ENCODE measurements at regions not wholly inside any gene's neighbourhood (a gene's known extent, or its start where the extent isn't known, plus 50 kb on each side); places are given as distances from the start of the nearest gene placed in this dataset.

GRCh38 chr21:23792300-23792699, 1815.0 kb downstream of the MRPL39 start:
- Mint-ChIP-seq H3K9me3 (peaks cover 78% of the 10 kb centered on the region), H3K27me3 (ENCODE audit: insufficient read depth, low read depth, poor library complexity) (no peaks in the 10 kb centered on the region), H3K36me3 (ENCODE audit: low read depth) (peaks cover 6% of the 10 kb centered on the region; the same call in 1 of the 3 replicates), H3K4me3 (no peak overlapping the region), H3K27ac (no peak overlapping the region), H3K4me1 (no peaks in the 10 kb centered on the region)
- no peak for DNase-seq (ENCODE audit: low spot score)
- no peaks in the 10 kb centered on the region for H3K79me2 ChIP-seq (replicated peaks; ENCODE audit: insufficient read depth)
- no peak for ATAC-seq
- no peaks in the 10 kb centered on the region for H3K36me3 ChIP-seq (ENCODE audit: insufficient read depth)
- H3K9me2 ChIP-seq (ENCODE audit: insufficient read depth), result no peaks in the 10 kb centered on the region
- H3K27me3 ChIP-seq (ENCODE audit: insufficient read depth), result no peaks in the 10 kb centered on the region
- H4K20me1 ChIP-seq (replicated peaks; ENCODE audit: insufficient read depth), result no peaks in the 10 kb centered on the region
- H3K4me1 ChIP-seq (ENCODE audit: insufficient read depth), result no peaks in the 10 kb centered on the region
- H3F3A ChIP-seq (replicated peaks; ENCODE audit: low read depth), result no peaks in the 10 kb centered on the region
- H3K4me3 ChIP-seq, result no peak overlapping the region
- no peak overlapping the region for H3K4me2 ChIP-seq
- no peak overlapping the region for H3K27ac ChIP-seq (ENCODE audit: low read depth)
- no peak for TF ChIP-seq REST (IDR thresholded peaks at IDR 0.05; ENCODE audit: unreplicated experiment)
- TF ChIP-seq ZNF331 (CRISPR knock-in tag; IDR thresholded peaks at IDR 0.05; ENCODE audit: low read depth), result no peak
- no peak for TF ChIP-seq CTCF (conservative IDR thresholded peaks at IDR 0.05; ENCODE audit: low read depth in 2 of 2)
- TF ChIP-seq JUNB (IDR thresholded peaks at IDR 0.05; ENCODE audit: unreplicated experiment), result no peak
- TF ChIP-seq STAT1 (IDR thresholded peaks at IDR 0.05; ENCODE audit: unreplicated experiment), result no peak
- TF ChIP-seq EZH2phosphoT487 (IDR thresholded peaks at IDR 0.05; ENCODE audit: unreplicated experiment), result no peak
- TF ChIP-seq EZH2 (IDR thresholded peaks at IDR 0.05; ENCODE audit: low read depth, unreplicated experiment), result no peak
- no peak overlapping the region for H2AFZ ChIP-seq

GRCh38 chr21:23789864-23790263, 1817.4 kb downstream of the MRPL39 start:
- no peaks in the 10 kb centered on the region for H3K36me3 ChIP-seq (ENCODE audit: insufficient read depth)
- no peaks in the 10 kb centered on the region for H3F3A ChIP-seq (replicated peaks; ENCODE audit: low read depth)
- Mint-ChIP-seq H3K4me3 (no peak overlapping the region), H3K9me3 (peaks cover 71% of the 10 kb centered on the region), H3K4me1 (no peaks in the 10 kb centered on the region), H3K36me3 (ENCODE audit: low read depth) (0 out of 3 replicates have a peak, but pooled peaks cover 3% of the 10 kb centered on the region), H3K27ac (no peak overlapping the region), H3K27me3 (ENCODE audit: insufficient read depth, low read depth, poor library complexity) (no peaks in the 10 kb centered on the region)
- no peak overlapping the region for H2AFZ ChIP-seq
- TF ChIP-seq CREB1 (CRISPR knock-in tag; IDR thresholded peaks at IDR 0.05; ENCODE audit: low read depth) (no peak), NANOG (IDR thresholded peaks at IDR 0.05; ENCODE audit: borderline replicate concordance) (no peak), JUNB (IDR thresholded peaks at IDR 0.05; ENCODE audit: unreplicated experiment) (no peak), STAT1 (IDR thresholded peaks at IDR 0.05; ENCODE audit: unreplicated experiment) (no peak), ZNF114 (CRISPR knock-in tag; IDR thresholded peaks at IDR 0.05) (no peak), EZH2 (IDR thresholded peaks at IDR 0.05; ENCODE audit: low read depth, unreplicated experiment) (no peak)
- no peaks in the 10 kb centered on the region for H3K27me3 ChIP-seq (ENCODE audit: insufficient read depth)
- no peak overlapping the region for H3K4me3 ChIP-seq
- no peak overlapping the region for H3K4me2 ChIP-seq
- H4K20me1 ChIP-seq (replicated peaks; ENCODE audit: insufficient read depth), result no peaks in the 10 kb centered on the region
- no peak for ATAC-seq
- H3K79me2 ChIP-seq (replicated peaks; ENCODE audit: insufficient read depth), result no peaks in the 10 kb centered on the region
- H3K27ac ChIP-seq (ENCODE audit: low read depth), result no peak overlapping the region
- no peaks in the 10 kb centered on the region for H3K9me2 ChIP-seq (ENCODE audit: insufficient read depth)
- DNase-seq (ENCODE audit: low spot score), result no peak
- no peaks in the 10 kb centered on the region for H3K4me1 ChIP-seq (ENCODE audit: insufficient read depth)

Data from GM23338 (cell line).